ENCODE measurements at regions not wholly inside any gene's neighbourhood (a gene's known extent, or its start where the extent isn't known, plus 50 kb on each side); places are given as distances from the start of the nearest gene placed in this dataset.

DNA sequence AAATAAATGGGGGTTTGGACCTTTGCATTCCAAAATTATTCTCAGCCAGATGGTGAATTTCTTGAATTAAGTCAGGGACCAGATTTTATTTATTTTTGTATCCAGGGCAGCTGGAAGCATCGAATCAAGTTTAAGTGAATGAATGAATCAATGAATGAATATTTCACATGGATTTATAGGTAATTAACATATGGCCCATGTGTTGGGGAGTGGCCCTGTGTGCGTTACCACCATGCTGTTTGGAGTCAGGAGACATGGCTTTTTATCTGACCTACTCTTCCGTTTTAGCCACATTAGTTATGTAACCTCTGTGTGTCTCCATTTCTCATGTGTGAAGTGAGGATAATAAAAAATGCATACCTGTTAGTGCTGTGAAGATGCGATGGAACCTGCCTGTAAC lies 213.5 kb downstream of the CDH26 start:
- ATAC-seq = no peak
- Histone ChIP-seq H3K4me3 (no peak overlapping the region), H3K4me2 (no peak overlapping the region), H3K9me3 (0 out of 3 replicates have a peak, but pooled peaks cover 3% of the 10 kb centered on the region), H3K27ac (no peak overlapping the region), H3K4me1 (no peaks in the 10 kb centered on the region)
- CTCF ChIA-PET = interaction anchor here (1.5 kb wide), 1 partner anchor 39 kb away, joined by 4 read pairs; no protein-coding TSS in a partner anchor
- no peak for DNase-seq (ENCODE audit: low read depth in 1 of 2, low spot score in 1 of 2)
- TF ChIP-seq SREBF2 (IDR thresholded peaks at IDR 0.05) = no peak
- TF ChIP-seq ZFP36 (IDR thresholded peaks at IDR 0.05; ENCODE audit: borderline replicate concordance, partially characterized antibody) = no peak
- TF ChIP-seq, protein P1, sequence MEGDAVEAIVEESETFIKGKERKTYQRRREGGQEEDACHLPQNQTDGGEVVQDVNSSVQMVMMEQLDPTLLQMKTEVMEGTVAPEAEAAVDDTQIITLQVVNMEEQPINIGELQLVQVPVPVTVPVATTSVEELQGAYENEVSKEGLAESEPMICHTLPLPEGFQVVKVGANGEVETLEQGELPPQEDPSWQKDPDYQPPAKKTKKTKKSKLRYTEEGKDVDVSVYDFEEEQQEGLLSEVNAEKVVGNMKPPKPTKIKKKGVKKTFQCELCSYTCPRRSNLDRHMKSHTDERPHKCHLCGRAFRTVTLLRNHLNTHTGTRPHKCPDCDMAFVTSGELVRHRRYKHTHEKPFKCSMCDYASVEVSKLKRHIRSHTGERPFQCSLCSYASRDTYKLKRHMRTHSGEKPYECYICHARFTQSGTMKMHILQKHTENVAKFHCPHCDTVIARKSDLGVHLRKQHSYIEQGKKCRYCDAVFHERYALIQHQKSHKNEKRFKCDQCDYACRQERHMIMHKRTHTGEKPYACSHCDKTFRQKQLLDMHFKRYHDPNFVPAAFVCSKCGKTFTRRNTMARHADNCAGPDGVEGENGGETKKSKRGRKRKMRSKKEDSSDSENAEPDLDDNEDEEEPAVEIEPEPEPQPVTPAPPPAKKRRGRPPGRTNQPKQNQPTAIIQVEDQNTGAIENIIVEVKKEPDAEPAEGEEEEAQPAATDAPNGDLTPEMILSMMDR (IDR thresholded peaks at IDR 0.05) = no peak
- TF ChIP-seq, protein P2, sequence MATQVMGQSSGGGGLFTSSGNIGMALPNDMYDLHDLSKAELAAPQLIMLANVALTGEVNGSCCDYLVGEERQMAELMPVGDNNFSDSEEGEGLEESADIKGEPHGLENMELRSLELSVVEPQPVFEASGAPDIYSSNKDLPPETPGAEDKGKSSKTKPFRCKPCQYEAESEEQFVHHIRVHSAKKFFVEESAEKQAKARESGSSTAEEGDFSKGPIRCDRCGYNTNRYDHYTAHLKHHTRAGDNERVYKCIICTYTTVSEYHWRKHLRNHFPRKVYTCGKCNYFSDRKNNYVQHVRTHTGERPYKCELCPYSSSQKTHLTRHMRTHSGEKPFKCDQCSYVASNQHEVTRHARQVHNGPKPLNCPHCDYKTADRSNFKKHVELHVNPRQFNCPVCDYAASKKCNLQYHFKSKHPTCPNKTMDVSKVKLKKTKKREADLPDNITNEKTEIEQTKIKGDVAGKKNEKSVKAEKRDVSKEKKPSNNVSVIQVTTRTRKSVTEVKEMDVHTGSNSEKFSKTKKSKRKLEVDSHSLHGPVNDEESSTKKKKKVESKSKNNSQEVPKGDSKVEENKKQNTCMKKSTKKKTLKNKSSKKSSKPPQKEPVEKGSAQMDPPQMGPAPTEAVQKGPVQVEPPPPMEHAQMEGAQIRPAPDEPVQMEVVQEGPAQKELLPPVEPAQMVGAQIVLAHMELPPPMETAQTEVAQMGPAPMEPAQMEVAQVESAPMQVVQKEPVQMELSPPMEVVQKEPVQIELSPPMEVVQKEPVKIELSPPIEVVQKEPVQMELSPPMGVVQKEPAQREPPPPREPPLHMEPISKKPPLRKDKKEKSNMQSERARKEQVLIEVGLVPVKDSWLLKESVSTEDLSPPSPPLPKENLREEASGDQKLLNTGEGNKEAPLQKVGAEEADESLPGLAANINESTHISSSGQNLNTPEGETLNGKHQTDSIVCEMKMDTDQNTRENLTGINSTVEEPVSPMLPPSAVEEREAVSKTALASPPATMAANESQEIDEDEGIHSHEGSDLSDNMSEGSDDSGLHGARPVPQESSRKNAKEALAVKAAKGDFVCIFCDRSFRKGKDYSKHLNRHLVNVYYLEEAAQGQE (IDR thresholded peaks at IDR 0.05) = no peak
- TF ChIP-seq FOXS1 (CRISPR knock-in tag; IDR thresholded peaks at IDR 0.05) = no peak
- TF ChIP-seq, protein P3, sequence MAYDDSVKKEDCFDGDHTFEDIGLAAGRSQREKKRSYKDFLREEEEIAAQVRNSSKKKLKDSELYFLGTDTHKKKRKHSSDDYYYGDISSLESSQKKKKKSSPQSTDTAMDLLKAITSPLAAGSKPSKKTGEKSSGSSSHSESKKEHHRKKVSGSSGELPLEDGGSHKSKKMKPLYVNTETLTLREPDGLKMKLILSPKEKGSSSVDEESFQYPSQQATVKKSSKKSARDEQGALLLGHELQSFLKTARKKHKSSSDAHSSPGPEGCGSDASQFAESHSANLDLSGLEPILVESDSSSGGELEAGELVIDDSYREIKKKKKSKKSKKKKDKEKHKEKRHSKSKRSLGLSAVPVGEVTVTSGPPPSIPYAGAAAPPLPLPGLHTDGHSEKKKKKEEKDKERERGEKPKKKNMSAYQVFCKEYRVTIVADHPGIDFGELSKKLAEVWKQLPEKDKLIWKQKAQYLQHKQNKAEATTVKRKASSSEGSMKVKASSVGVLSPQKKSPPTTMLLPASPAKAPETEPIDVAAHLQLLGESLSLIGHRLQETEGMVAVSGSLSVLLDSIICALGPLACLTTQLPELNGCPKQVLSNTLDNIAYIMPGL (CRISPR knock-in tag; IDR thresholded peaks at IDR 0.05; ENCODE audit: borderline replicate concordance) = no peak
- TF ChIP-seq KDM1A (IDR thresholded peaks at IDR 0.05; ENCODE audit: low read depth) = no peak
- no peak for TF ChIP-seq CEBPB (IDR thresholded peaks at IDR 0.05)
- TF ChIP-seq, protein P4, sequence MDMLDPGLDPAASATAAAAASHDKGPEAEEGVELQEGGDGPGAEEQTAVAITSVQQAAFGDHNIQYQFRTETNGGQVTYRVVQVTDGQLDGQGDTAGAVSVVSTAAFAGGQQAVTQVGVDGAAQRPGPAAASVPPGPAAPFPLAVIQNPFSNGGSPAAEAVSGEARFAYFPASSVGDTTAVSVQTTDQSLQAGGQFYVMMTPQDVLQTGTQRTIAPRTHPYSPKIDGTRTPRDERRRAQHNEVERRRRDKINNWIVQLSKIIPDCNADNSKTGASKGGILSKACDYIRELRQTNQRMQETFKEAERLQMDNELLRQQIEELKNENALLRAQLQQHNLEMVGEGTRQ (IDR thresholded peaks at IDR 0.05) = no peak
- no peak for TF ChIP-seq NPAS2 (CRISPR knock-in tag; IDR thresholded peaks at IDR 0.05; ENCODE audit: borderline replicate concordance)
- TF ChIP-seq TP53 (CRISPR knock-in tag; IDR thresholded peaks at IDR 0.05) = no peak
- TF ChIP-seq, protein P5, sequence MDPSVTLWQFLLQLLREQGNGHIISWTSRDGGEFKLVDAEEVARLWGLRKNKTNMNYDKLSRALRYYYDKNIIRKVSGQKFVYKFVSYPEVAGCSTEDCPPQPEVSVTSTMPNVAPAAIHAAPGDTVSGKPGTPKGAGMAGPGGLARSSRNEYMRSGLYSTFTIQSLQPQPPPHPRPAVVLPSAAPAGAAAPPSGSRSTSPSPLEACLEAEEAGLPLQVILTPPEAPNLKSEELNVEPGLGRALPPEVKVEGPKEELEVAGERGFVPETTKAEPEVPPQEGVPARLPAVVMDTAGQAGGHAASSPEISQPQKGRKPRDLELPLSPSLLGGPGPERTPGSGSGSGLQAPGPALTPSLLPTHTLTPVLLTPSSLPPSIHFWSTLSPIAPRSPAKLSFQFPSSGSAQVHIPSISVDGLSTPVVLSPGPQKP (IDR thresholded peaks at IDR 0.05; ENCODE audit: low read depth, low read length) = no peak
- TF ChIP-seq HOXA7 (CRISPR knock-in tag; IDR thresholded peaks at IDR 0.05) = no peak
- no peak for TF ChIP-seq FOSB (CRISPR knock-in tag; IDR thresholded peaks at IDR 0.05)
- TF ChIP-seq, protein P6, sequence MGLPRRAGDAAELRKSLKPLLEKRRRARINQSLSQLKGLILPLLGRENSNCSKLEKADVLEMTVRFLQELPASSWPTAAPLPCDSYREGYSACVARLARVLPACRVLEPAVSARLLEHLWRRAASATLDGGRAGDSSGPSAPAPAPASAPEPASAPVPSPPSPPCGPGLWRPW (IDR thresholded peaks at IDR 0.05) = no peak
- TF ChIP-seq FOSL2 (IDR thresholded peaks at IDR 0.05) = no peak
- TF ChIP-seq FOSL2 (CRISPR knock-in tag; IDR thresholded peaks at IDR 0.05) = no peak
- TF ChIP-seq MAZ (IDR thresholded peaks at IDR 0.05; ENCODE audit: borderline replicate concordance, low read depth, low read length) = no peak
- TF ChIP-seq RAD21 (conservative IDR thresholded peaks at IDR 0.05 in 1 of 2, IDR thresholded peaks at IDR 0.05 in 1 of 2) = no peak
- POLR2A ChIA-PET = no interaction called here
- WGBS (ENCODE audit: missing lambda C conversion rate) = 17% methylated on average over 4 of the region's 4 CpGs
- FAIRE-seq = no peak
